Omental fat pad (tissue), 3 donors: ENCODE measurements at regions not wholly inside any gene's neighbourhood (a gene's known extent, or its start where the extent isn't known, plus 50 kb on each side); places are given as distances from the start of the nearest gene placed in this dataset.

Experiments used
- ATAC-seq: fragments of 150-250 bp; one replicate; pipeline ENCODE4 v1.9.1; 2016; ENCODE audit warnings: mild to moderate bottlenecking, moderate library complexity; ENCODE audit not compliant: low FRiP score
- DNase-seq: peaks from one replicate; pipeline ENCODE4 v3.0.0-alpha.2; 2019; ENCODE audit warnings: low spot score
- TF ChIP-seq, protein P1 (sequence below), 3 donors: fragments of 450-650 bp; IDR thresholded peaks; one replicate each; pipeline ENCODE4 v1.5.1; 2016 to 2017; ENCODE audit warnings: antibody characterized with exemption in 3 of 3, mild to moderate bottlenecking in 3 of 3, moderate library complexity in 2 of 3

GRCh38 chr11:37929100-37929653 lies 1331.1 kb upstream of the RAG2 start:
- ATAC-seq (no peak), DNase-seq (no peak)
- TF ChIP-seq, protein P1, sequence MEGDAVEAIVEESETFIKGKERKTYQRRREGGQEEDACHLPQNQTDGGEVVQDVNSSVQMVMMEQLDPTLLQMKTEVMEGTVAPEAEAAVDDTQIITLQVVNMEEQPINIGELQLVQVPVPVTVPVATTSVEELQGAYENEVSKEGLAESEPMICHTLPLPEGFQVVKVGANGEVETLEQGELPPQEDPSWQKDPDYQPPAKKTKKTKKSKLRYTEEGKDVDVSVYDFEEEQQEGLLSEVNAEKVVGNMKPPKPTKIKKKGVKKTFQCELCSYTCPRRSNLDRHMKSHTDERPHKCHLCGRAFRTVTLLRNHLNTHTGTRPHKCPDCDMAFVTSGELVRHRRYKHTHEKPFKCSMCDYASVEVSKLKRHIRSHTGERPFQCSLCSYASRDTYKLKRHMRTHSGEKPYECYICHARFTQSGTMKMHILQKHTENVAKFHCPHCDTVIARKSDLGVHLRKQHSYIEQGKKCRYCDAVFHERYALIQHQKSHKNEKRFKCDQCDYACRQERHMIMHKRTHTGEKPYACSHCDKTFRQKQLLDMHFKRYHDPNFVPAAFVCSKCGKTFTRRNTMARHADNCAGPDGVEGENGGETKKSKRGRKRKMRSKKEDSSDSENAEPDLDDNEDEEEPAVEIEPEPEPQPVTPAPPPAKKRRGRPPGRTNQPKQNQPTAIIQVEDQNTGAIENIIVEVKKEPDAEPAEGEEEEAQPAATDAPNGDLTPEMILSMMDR (IDR thresholded peaks at IDR 0.05) = no peak

DNA sequence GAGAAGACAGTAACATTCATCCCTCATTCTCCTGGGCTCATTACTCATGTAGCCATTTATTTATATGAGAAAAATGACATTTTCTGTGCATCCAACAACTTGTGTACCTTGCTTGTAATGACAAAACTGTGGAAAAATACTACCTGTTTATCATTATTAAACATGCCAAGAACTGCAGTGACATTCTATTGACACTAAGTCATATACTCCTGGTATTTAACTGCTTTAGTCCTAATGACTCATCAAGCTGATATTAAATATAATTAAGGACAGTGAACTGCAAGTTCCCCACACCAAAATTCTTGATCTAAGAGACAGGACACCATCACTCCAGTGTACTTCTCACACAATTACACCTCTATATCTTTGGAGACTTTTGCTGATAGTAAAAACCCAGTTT lies 1328.7 kb upstream of the RAG2 start:
- no peak for DNase-seq
- TF ChIP-seq, protein P1 (IDR thresholded peaks at IDR 0.05) = no peak
- ATAC-seq = no peak

- TF ChIP-seq, protein P1 (IDR thresholded peaks at IDR 0.05) = no peak
- DNase-seq = no peak
- no peak for ATAC-seq
Observed at GRCh38 chr11:37916331-37916730, 1318.3 kb upstream of the RAG2 start.

- no peak for ATAC-seq
- TF ChIP-seq, protein P1 (IDR thresholded peaks at IDR 0.05) = no peak
Observed at GRCh38 chr11:37914859-37915258, 1316.8 kb upstream of the RAG2 start.

GRCh38 chr11:37908219-37908548 lies 1310.1 kb upstream of the RAG2 start:
- ATAC-seq = no peak
- TF ChIP-seq, protein P1 (IDR thresholded peaks at IDR 0.05) = no peak

More at GRCh38 chr11:37914859-37915258, 1316.8 kb upstream of the RAG2 start:
- no peak for DNase-seq

GRCh38 chr11:37907436-37908218 lies 1309.6 kb upstream of the RAG2 start:
- no peak for DNase-seq
- TF ChIP-seq, protein P1 (IDR thresholded peaks at IDR 0.05) = no peak
- ATAC-seq = no peak

More at GRCh38 chr11:37908219-37908548, 1310.1 kb upstream of the RAG2 start:
- no peak for DNase-seq
